GM23338 (cell line): ENCODE measurements at regions not wholly inside any gene's neighbourhood (a gene's known extent, or its start where the extent isn't known, plus 50 kb on each side); places are given as distances from the start of the nearest gene placed in this dataset.

Source experiments
- ATAC-seq: fragments of 200-7000 bp; cut with Tn5 transposase; 3 replicates; pipeline ENCODE4 v1.9.1; 2020
- DNase-seq: peaks from one replicate; pipeline ENCODE4 v3.0.0-alpha.2; 2015; ENCODE audit warnings: low spot score
- H2AFZ ChIP-seq: fragments of 200-600 bp; sonication (generic); 2 replicates; pipeline ENCODE4 v1.8.0; 2016; ENCODE audit warnings: antibody characterized with exemption, mild to moderate bottlenecking, moderate library complexity
- H3F3A ChIP-seq: fragments of 200-600 bp; sonication (generic); replicated peaks from 2 replicates; pipeline ENCODE4 v1.8.0; 2017; ENCODE audit warnings: antibody characterized with exemption, mixed run types, low read depth
- H3K27ac ChIP-seq: fragments of 200-600 bp; sonication (generic); 2 replicates; pipeline ENCODE4 v1.6.1; 2016; ENCODE audit warnings: low read depth
- H3K27me3 ChIP-seq: fragments of 200-600 bp; sonication (generic); 2 replicates; pipeline ENCODE4 v1.8.0; 2016; ENCODE audit warnings: mild to moderate bottlenecking, mixed run types, moderate library complexity; ENCODE audit not compliant: insufficient read depth
- H3K36me3 ChIP-seq: fragments of 200-600 bp; sonication (generic); 2 replicates; pipeline ENCODE4 v1.8.0; 2016; ENCODE audit warnings: mild to moderate bottlenecking; ENCODE audit not compliant: insufficient read depth
- H3K4me1 ChIP-seq: fragments of 200-600 bp; sonication (generic); 2 replicates; pipeline ENCODE4 v1.8.0; 2016; ENCODE audit warnings: mild to moderate bottlenecking, moderate library complexity; ENCODE audit not compliant: insufficient read depth
- H3K4me2 ChIP-seq: fragments of 200-600 bp; sonication (generic); 2 replicates; pipeline ENCODE4 v1.7.1; 2017; ENCODE audit warnings: mixed run types
- H3K4me3 ChIP-seq: fragments of 200-600 bp; sonication (generic); 2 replicates; pipeline ENCODE4 v1.6.1; 2016; ENCODE audit warnings: mixed run types
- H3K79me2 ChIP-seq: fragments of 200-600 bp; sonication (generic); replicated peaks from 2 replicates; pipeline ENCODE4 v1.8.0; 2017; ENCODE audit warnings: mild to moderate bottlenecking; ENCODE audit not compliant: insufficient read depth
- H3K9me2 ChIP-seq: fragments of 200-600 bp; sonication (generic); 2 replicates; pipeline ENCODE4 v1.8.0; 2017; ENCODE audit not compliant: insufficient read depth
- H4K20me1 ChIP-seq: fragments of 200-600 bp; sonication (generic); replicated peaks from 2 replicates; pipeline ENCODE4 v1.8.0; 2017; ENCODE audit warnings: mild to moderate bottlenecking; ENCODE audit not compliant: insufficient read depth
- H3K27ac Mint-ChIP-seq: 2 replicates; pipeline ENCODE4 v1.8.0; 2020; ENCODE audit warnings: inconsistent platforms, mild to moderate bottlenecking, moderate library complexity, mixed read lengths
- H3K27me3 Mint-ChIP-seq: 3 replicates; pipeline ENCODE4 v1.8.0; 2022; ENCODE audit warnings: low read depth, mild to moderate bottlenecking, moderate library complexity, mixed read lengths, inconsistent platforms; ENCODE audit not compliant: insufficient read depth, poor library complexity
- H3K36me3 Mint-ChIP-seq: 3 replicates; pipeline ENCODE4 v1.8.0; 2021; ENCODE audit warnings: low read depth, mild to moderate bottlenecking, inconsistent platforms, moderate library complexity, mixed read lengths
- H3K4me1 Mint-ChIP-seq: 3 replicates; pipeline ENCODE4 v1.8.0; 2020; ENCODE audit warnings: mild to moderate bottlenecking, inconsistent platforms, mixed read lengths
- H3K4me3 Mint-ChIP-seq: 3 replicates; pipeline ENCODE4 v1.8.0; 2021; ENCODE audit warnings: moderate library complexity, mild to moderate bottlenecking, inconsistent platforms, mixed read lengths
- H3K9me3 Mint-ChIP-seq: 3 replicates; pipeline ENCODE4 v1.8.0; 2020; ENCODE audit warnings: moderate library complexity, mild to moderate bottlenecking, inconsistent platforms, mixed read lengths
- EZH2 ChIP-seq: fragments of 200-600 bp; sonication (generic); IDR thresholded peaks from one replicate; pipeline ENCODE4 v1.8.0; 2017; ENCODE audit warnings: antibody characterized with exemption, mild to moderate bottlenecking, low read depth; ENCODE audit not compliant: unreplicated experiment
- EZH2phosphoT487 ChIP-seq: fragments of 200-600 bp; sonication (generic); IDR thresholded peaks from one replicate; pipeline ENCODE4 v1.8.1; 2018; ENCODE audit warnings: antibody characterized with exemption; ENCODE audit not compliant: unreplicated experiment
- JUNB ChIP-seq: IDR thresholded peaks from one replicate; pipeline ENCODE4 v1.6.1; 2016; ENCODE audit warnings: antibody characterized with exemption; ENCODE audit not compliant: unreplicated experiment
- NANOG ChIP-seq: IDR thresholded peaks from 2 replicates; pipeline ENCODE4 v1.6.1; 2016; ENCODE audit warnings: antibody characterized with exemption, borderline replicate concordance
- POLR2AphosphoS5 ChIP-seq: IDR thresholded peaks from 2 replicates; pipeline ENCODE4 v1.6.1; 2016; ENCODE audit warnings: antibody characterized with exemption, low read depth
- STAT1 ChIP-seq: IDR thresholded peaks from one replicate; pipeline ENCODE4 v1.6.1; 2016; ENCODE audit warnings: antibody characterized with exemption; ENCODE audit not compliant: unreplicated experiment
- ZNF114 ChIP-seq: fragments of 250-450 bp; sonication (Bioruptor Pico); IDR thresholded peaks from 2 replicates; pipeline ENCODE4 v1.5.0; 2020; ENCODE audit warnings: mild to moderate bottlenecking, moderate library complexity
- ZNF331 ChIP-seq: fragments of 250-450 bp; sonication (Bioruptor Pico); IDR thresholded peaks from 2 replicates; pipeline ENCODE4 v1.5.0; 2020; ENCODE audit warnings: low read depth, mild to moderate bottlenecking, moderate library complexity
- TF ChIP-seq, protein P1 (sequence below), 2 experiments: fragments of 200-600 bp in 1 of 2; sonication (generic) in 1 of 2; conservative IDR thresholded peaks; 2 replicates each; pipeline versions ENCODE4 v1.5.1 to v1.6.1; 2016 to 2017; ENCODE audit warnings: antibody characterized with exemption in 2 of 2, low read depth in 2 of 2, mild to moderate bottlenecking in 2 of 2, moderate library complexity in 1 of 2
- TF ChIP-seq, protein P2 (sequence below): IDR thresholded peaks from one replicate; pipeline ENCODE4 v1.6.1; 2018; ENCODE audit warnings: antibody characterized with exemption; ENCODE audit not compliant: unreplicated experiment
- TF ChIP-seq, protein P3 (sequence below): IDR thresholded peaks from 2 replicates; pipeline ENCODE4 v1.6.1; 2016; ENCODE audit warnings: antibody characterized with exemption
- TF ChIP-seq, protein P4 (sequence below): fragments of 250-450 bp; sonication (Bioruptor Pico); IDR thresholded peaks from 2 replicates; pipeline ENCODE4 v1.5.0; 2020; ENCODE audit warnings: mild to moderate bottlenecking, moderate library complexity

DNA sequence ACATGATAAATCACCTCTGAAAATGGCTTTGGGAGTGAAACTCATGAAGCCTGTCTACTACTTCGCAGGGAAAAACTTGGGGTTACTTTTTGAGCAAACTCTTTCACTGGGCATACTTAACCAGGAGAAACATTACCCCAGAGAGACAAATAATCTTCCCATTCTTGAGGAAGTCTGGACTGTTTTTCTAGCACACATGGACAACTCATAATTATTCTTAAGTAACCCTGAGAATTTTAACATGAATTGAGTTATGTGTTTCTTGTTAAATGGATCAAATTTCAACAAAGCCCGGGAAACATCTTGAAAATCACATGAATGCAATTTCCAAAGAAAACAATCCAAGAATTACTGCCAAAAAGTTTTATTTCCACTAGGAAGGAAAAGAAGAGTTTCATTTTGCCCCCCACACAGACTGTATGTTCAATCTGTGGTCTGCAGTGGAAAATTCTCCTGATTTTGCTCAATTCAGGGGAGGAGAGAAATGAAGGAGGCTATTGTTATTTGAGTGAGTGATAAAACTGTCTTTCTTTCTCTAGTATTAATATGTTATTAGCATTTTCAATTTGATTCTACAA lies 564.8 kb upstream of the CLINT1 start:
- Histone ChIP-seq H3F3A (no peaks in the 10 kb centered on the region), H3K27me3 (no peaks in the 10 kb centered on the region), H3K9me2 (0 out of 2 replicates have a peak, but pooled peaks cover 3% of the 10 kb centered on the region), H3K4me3 (no peak overlapping the region), H3K4me2 (no peak overlapping the region), H3K79me2 (no peaks in the 10 kb centered on the region), H3K4me1 (no peaks in the 10 kb centered on the region), H4K20me1 (no peaks in the 10 kb centered on the region), H3K36me3 (no peaks in the 10 kb centered on the region), H3K27ac (no peak overlapping the region), H2AFZ (no peak overlapping the region)
- Mint-ChIP-seq H3K36me3 (no peaks in the 10 kb centered on the region), H3K4me3 (no peak overlapping the region), H3K9me3 (no peaks in the 10 kb centered on the region), H3K4me1 (no peaks in the 10 kb centered on the region), H3K27ac (no peak overlapping the region), H3K27me3 (peaks cover 4% of the 10 kb centered on the region)
- no peak for DNase-seq
- TF ChIP-seq, protein P1, sequence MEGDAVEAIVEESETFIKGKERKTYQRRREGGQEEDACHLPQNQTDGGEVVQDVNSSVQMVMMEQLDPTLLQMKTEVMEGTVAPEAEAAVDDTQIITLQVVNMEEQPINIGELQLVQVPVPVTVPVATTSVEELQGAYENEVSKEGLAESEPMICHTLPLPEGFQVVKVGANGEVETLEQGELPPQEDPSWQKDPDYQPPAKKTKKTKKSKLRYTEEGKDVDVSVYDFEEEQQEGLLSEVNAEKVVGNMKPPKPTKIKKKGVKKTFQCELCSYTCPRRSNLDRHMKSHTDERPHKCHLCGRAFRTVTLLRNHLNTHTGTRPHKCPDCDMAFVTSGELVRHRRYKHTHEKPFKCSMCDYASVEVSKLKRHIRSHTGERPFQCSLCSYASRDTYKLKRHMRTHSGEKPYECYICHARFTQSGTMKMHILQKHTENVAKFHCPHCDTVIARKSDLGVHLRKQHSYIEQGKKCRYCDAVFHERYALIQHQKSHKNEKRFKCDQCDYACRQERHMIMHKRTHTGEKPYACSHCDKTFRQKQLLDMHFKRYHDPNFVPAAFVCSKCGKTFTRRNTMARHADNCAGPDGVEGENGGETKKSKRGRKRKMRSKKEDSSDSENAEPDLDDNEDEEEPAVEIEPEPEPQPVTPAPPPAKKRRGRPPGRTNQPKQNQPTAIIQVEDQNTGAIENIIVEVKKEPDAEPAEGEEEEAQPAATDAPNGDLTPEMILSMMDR (conservative IDR thresholded peaks at IDR 0.05; ENCODE audit: low read depth in 2 of 2), result no peak
- TF ChIP-seq ZNF331 (CRISPR knock-in tag) (no peak), NANOG (no peak), STAT1 (no peak), ZNF114 (CRISPR knock-in tag) (no peak), EZH2 (no peak), JUNB (no peak), EZH2phosphoT487 (no peak), POLR2AphosphoS5 (no peak)
- TF ChIP-seq, protein P2, sequence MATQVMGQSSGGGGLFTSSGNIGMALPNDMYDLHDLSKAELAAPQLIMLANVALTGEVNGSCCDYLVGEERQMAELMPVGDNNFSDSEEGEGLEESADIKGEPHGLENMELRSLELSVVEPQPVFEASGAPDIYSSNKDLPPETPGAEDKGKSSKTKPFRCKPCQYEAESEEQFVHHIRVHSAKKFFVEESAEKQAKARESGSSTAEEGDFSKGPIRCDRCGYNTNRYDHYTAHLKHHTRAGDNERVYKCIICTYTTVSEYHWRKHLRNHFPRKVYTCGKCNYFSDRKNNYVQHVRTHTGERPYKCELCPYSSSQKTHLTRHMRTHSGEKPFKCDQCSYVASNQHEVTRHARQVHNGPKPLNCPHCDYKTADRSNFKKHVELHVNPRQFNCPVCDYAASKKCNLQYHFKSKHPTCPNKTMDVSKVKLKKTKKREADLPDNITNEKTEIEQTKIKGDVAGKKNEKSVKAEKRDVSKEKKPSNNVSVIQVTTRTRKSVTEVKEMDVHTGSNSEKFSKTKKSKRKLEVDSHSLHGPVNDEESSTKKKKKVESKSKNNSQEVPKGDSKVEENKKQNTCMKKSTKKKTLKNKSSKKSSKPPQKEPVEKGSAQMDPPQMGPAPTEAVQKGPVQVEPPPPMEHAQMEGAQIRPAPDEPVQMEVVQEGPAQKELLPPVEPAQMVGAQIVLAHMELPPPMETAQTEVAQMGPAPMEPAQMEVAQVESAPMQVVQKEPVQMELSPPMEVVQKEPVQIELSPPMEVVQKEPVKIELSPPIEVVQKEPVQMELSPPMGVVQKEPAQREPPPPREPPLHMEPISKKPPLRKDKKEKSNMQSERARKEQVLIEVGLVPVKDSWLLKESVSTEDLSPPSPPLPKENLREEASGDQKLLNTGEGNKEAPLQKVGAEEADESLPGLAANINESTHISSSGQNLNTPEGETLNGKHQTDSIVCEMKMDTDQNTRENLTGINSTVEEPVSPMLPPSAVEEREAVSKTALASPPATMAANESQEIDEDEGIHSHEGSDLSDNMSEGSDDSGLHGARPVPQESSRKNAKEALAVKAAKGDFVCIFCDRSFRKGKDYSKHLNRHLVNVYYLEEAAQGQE, result no peak
- TF ChIP-seq, protein P3, sequence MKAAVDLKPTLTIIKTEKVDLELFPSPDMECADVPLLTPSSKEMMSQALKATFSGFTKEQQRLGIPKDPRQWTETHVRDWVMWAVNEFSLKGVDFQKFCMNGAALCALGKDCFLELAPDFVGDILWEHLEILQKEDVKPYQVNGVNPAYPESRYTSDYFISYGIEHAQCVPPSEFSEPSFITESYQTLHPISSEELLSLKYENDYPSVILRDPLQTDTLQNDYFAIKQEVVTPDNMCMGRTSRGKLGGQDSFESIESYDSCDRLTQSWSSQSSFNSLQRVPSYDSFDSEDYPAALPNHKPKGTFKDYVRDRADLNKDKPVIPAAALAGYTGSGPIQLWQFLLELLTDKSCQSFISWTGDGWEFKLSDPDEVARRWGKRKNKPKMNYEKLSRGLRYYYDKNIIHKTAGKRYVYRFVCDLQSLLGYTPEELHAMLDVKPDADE, result no peak
- TF ChIP-seq, protein P4, sequence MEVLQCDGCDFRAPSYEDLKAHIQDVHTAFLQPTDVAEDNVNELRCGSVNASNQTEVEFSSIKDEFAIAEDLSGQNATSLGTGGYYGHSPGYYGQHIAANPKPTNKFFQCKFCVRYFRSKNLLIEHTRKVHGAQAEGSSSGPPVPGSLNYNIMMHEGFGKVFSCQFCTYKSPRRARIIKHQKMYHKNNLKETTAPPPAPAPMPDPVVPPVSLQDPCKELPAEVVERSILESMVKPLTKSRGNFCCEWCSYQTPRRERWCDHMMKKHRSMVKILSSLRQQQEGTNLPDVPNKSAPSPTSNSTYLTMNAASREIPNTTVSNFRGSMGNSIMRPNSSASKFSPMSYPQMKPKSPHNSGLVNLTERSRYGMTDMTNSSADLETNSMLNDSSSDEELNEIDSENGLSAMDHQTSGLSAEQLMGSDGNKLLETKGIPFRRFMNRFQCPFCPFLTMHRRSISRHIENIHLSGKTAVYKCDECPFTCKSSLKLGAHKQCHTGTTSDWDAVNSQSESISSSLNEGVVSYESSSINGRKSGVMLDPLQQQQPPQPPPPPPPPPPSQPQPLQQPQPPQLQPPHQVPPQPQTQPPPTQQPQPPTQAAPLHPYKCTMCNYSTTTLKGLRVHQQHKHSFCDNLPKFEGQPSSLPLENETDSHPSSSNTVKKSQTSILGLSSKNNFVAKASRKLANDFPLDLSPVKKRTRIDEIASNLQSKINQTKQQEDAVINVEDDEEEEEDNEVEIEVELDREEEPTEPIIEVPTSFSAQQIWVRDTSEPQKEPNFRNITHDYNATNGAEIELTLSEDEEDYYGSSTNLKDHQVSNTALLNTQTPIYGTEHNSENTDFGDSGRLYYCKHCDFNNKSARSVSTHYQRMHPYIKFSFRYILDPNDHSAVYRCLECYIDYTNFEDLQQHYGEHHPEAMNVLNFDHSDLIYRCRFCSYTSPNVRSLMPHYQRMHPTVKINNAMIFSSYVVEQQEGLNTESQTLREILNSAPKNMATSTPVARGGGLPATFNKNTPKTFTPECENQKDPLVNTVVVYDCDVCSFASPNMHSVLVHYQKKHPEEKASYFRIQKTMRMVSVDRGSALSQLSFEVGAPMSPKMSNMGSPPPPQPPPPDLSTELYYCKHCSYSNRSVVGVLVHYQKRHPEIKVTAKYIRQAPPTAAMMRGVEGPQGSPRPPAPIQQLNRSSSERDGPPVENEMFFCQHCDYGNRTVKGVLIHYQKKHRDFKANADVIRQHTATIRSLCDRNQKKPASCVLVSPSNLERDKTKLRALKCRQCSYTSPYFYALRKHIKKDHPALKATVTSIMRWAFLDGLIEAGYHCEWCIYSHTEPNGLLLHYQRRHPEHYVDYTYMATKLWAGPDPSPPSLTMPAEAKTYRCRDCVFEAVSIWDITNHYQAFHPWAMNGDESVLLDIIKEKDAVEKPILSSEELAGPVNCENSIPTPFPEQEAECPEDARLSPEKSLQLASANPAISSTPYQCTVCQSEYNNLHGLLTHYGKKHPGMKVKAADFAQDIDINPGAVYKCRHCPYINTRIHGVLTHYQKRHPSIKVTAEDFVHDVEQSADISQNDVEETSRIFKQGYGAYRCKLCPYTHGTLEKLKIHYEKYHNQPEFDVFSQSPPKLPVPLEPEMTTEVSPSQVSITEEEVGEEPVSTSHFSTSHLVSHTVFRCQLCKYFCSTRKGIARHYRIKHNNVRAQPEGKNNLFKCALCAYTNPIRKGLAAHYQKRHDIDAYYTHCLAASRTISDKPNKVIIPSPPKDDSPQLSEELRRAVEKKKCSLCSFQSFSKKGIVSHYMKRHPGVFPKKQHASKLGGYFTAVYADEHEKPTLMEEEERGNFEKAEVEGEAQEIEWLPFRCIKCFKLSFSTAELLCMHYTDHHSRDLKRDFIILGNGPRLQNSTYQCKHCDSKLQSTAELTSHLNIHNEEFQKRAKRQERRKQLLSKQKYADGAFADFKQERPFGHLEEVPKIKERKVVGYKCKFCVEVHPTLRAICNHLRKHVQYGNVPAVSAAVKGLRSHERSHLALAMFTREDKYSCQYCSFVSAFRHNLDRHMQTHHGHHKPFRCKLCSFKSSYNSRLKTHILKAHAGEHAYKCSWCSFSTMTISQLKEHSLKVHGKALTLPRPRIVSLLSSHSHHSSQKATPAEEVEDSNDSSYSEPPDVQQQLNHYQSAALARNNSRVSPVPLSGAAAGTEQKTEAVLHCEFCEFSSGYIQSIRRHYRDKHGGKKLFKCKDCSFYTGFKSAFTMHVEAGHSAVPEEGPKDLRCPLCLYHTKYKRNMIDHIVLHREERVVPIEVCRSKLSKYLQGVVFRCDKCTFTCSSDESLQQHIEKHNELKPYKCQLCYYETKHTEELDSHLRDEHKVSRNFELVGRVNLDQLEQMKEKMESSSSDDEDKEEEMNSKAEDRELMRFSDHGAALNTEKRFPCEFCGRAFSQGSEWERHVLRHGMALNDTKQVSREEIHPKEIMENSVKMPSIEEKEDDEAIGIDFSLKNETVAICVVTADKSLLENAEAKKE, result no peak
- no peak for ATAC-seq
